ENCODE measurements at regions not wholly inside any gene's neighbourhood (a gene's known extent, or its start where the extent isn't known, plus 50 kb on each side); places are given as distances from the start of the nearest gene placed in this dataset.

DNA sequence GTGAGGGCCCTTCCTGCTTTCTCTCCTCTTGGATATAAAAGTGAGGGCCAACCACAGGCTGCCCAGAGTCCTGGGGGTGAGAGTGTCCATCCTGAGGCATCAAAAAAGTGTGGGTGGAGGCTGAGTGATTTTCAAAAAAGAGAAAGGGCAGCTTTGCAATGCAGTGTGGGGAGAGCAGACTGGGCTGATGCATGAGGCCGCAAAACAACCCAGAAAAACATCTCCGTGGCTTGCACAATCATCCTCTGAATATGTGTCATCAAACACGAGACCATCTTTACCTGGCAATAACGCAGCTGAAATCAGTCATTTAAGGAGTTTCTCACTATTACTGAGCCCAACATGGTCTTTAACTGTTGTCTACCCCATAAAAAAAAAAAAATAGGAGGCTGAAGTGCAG lies 191.2 kb upstream of the SOX4 start:
- Mint-ChIP-seq H3K36me3 (ENCODE audit: low read depth) (no peaks in the 10 kb centered on the region), H3K4me3 (no peak overlapping the region), H3K27me3 (no peaks in the 10 kb centered on the region), H3K4me1 (no peaks in the 10 kb centered on the region), H3K9me3 (no peaks in the 10 kb centered on the region), H3K27ac (no peak overlapping the region)
- CTCF ChIA-PET, result no interaction called here
- TF ChIP-seq, protein P1, sequence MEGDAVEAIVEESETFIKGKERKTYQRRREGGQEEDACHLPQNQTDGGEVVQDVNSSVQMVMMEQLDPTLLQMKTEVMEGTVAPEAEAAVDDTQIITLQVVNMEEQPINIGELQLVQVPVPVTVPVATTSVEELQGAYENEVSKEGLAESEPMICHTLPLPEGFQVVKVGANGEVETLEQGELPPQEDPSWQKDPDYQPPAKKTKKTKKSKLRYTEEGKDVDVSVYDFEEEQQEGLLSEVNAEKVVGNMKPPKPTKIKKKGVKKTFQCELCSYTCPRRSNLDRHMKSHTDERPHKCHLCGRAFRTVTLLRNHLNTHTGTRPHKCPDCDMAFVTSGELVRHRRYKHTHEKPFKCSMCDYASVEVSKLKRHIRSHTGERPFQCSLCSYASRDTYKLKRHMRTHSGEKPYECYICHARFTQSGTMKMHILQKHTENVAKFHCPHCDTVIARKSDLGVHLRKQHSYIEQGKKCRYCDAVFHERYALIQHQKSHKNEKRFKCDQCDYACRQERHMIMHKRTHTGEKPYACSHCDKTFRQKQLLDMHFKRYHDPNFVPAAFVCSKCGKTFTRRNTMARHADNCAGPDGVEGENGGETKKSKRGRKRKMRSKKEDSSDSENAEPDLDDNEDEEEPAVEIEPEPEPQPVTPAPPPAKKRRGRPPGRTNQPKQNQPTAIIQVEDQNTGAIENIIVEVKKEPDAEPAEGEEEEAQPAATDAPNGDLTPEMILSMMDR (IDR thresholded peaks at IDR 0.05), result no peak
- ATAC-seq (ENCODE audit: low read depth), result no peak
- no peak for DNase-seq
- POLR2A ChIA-PET, result no interaction called here
- intact Hi-C loops (cut with micrococcal nuclease), result no loop called here

- intact Hi-C loops (cut with micrococcal nuclease), result no loop called here
- Mint-ChIP-seq H3K27ac (no peak overlapping the region), H3K4me3 (no peak overlapping the region), H3K27me3 (peaks cover 2% of the 10 kb centered on the region), H3K36me3 (ENCODE audit: low read depth) (no peaks in the 10 kb centered on the region), H3K4me1 (no peaks in the 10 kb centered on the region), H3K9me3 (peaks cover 2% of the 10 kb centered on the region)
- CTCF ChIA-PET, result no interaction called here
- no peak for ATAC-seq (ENCODE audit: low read depth)
- TF ChIP-seq, protein P1 (IDR thresholded peaks at IDR 0.05), result no peak
- no peak for DNase-seq
- POLR2A ChIA-PET, result no interaction called here
Observed at GRCh38 chr6:21404577-21404976, 189.0 kb upstream of the SOX4 start.

GRCh38 chr6:21406316-21406715 lies 187.2 kb upstream of the SOX4 start:
- POLR2A ChIA-PET, result no interaction called here
- no peak overlapping the region for H3K27ac Mint-ChIP-seq
- H3K4me1 Mint-ChIP-seq, result no peaks in the 10 kb centered on the region
- H3K36me3 Mint-ChIP-seq (ENCODE audit: low read depth), result no peaks in the 10 kb centered on the region
- intact Hi-C loops (cut with micrococcal nuclease), result no loop called here
- peaks cover 6% of the 10 kb centered on the region for H3K9me3 Mint-ChIP-seq
- TF ChIP-seq, protein P1 (IDR thresholded peaks at IDR 0.05), result no peak
- H3K4me3 Mint-ChIP-seq, result no peak overlapping the region
- peaks cover 2% of the 10 kb centered on the region for H3K27me3 Mint-ChIP-seq
- DNase-seq (no peak), ATAC-seq (ENCODE audit: low read depth) (no peak)
- CTCF ChIA-PET, result no interaction called here

DNA sequence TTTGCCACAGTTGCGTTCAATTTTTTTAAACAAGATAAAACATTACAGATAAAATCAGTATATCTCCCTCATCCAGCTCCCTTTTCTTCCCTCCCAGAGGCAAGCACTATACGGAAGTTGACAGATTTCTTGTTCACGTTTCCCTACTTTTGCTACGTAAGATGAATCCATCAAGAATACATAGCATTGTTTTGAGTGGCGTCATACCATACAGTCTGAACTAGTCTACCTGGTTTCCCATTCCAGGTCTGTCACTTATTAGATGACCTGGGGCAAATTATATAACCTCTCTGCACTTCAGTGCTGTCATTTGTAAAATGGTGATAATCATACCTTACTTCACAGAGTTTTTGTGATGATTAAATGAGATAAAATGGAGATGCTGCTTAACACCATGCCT lies 184.3 kb upstream of the SOX4 start:
- DNase-seq, result no peak
- ATAC-seq (ENCODE audit: low read depth), result no peak
- Mint-ChIP-seq H3K27ac (no peak overlapping the region), H3K9me3 (peaks cover 6% of the 10 kb centered on the region), H3K27me3 (peaks cover 2% of the 10 kb centered on the region), H3K36me3 (ENCODE audit: low read depth) (no peaks in the 10 kb centered on the region), H3K4me1 (no peaks in the 10 kb centered on the region), H3K4me3 (no peak overlapping the region)
- TF ChIP-seq, protein P1 (IDR thresholded peaks at IDR 0.05), result no peak
- intact Hi-C loops (cut with micrococcal nuclease), result no loop called here
- ChIA-PET CTCF (no interaction called here), POLR2A (no interaction called here)

DNA sequence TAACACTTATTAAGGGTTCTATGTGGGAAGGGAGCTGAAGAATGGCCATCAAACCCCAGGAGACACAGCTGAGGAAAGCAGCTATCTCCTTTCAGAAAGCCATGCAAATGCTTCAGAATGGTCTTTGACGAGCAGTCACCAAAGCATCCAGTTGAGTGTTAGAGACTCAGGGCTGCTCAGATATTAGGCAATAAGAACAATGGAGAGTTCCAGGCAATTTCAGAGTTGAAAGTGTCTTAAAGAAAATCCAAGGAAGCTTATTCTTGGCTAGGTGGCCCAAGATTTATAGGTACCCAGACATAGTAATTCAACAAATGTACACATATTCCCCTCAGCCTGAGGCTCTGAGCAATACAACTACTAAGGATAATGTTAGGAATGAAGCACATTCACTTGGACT lies 180.1 kb upstream of the SOX4 start:
- Mint-ChIP-seq H3K27me3 (no peaks in the 10 kb centered on the region), H3K27ac (no peak overlapping the region), H3K4me1 (no peaks in the 10 kb centered on the region), H3K36me3 (ENCODE audit: low read depth) (no peaks in the 10 kb centered on the region), H3K4me3 (no peak overlapping the region), H3K9me3 (peaks cover 5% of the 10 kb centered on the region)
- ATAC-seq (ENCODE audit: low read depth), result no peak
- ChIA-PET CTCF (no interaction called here), POLR2A (no interaction called here)
- TF ChIP-seq, protein P1 (IDR thresholded peaks at IDR 0.05), result no peak
- intact Hi-C loops (cut with micrococcal nuclease), result no loop called here
- DNase-seq, result no peak
